ACC112 (cell line): ENCODE measurements at regions not wholly inside any gene's neighbourhood (a gene's known extent, or its start where the extent isn't known, plus 50 kb on each side); places are given as distances from the start of the nearest gene placed in this dataset.

ENCODE experiments used
- H2AFZ ChIP-seq: fragments of 200-600 bp; sonication (generic); one replicate; pipeline ENCODE4 v1.6.0; 2017; ENCODE audit warnings: antibody characterized with exemption, low read length; ENCODE audit not compliant: unreplicated experiment
- H3K27ac ChIP-seq: fragments of 200-600 bp; sonication (generic); 2 replicates; pipeline ENCODE4 v1.5.1; 2014; ENCODE audit warnings: low read depth, mild to moderate bottlenecking, antibody characterized with exemption, low read length, moderate library complexity
- H3K27me3 ChIP-seq: fragments of 200-600 bp; sonication (generic); 2 replicates; pipeline ENCODE4 v1.6.1; 2014; ENCODE audit warnings: mild to moderate bottlenecking, antibody characterized with exemption, low read length, moderate library complexity, mixed read lengths; ENCODE audit not compliant: insufficient read depth
- H3K36me3 ChIP-seq: fragments of 200-600 bp; sonication (generic); 2 replicates; pipeline ENCODE4 v1.6.1; 2016; ENCODE audit warnings: mild to moderate bottlenecking, antibody characterized with exemption, low read length, moderate library complexity, mixed read lengths; ENCODE audit not compliant: insufficient read depth
- H3K4me1 ChIP-seq: fragments of 200-600 bp; sonication (generic); one replicate; pipeline ENCODE4 v1.6.1; 2016; ENCODE audit warnings: low read length, mixed read lengths; ENCODE audit not compliant: insufficient read depth, unreplicated experiment, control insufficient read depth
- H3K4me3 ChIP-seq: fragments of 200-600 bp; sonication (generic); 2 replicates; pipeline ENCODE4 v1.5.1; 2014; ENCODE audit warnings: mild to moderate bottlenecking, low read depth, low read length
- H3K79me2 ChIP-seq: fragments of 200-600 bp; sonication (generic); one replicate; pipeline ENCODE4 v1.6.0; 2016; ENCODE audit warnings: low read length; ENCODE audit not compliant: control insufficient read depth, unreplicated experiment, insufficient read depth

- Histone ChIP-seq H3K4me1 (peaks cover 63% of the 10 kb centered on the region), H3K79me2 (no peaks in the 10 kb centered on the region), H3K27ac (peak overlapping the region; percentile 5; the same call in 1 of the 2 replicates), H2AFZ (peak overlapping the region; percentile 52), H3K27me3 (no peaks in the 10 kb centered on the region), H3K4me3 (no peak overlapping the region), H3K36me3 (no peaks in the 10 kb centered on the region)
Observed at GRCh38 chr1:96360036-96360795, 361.4 kb upstream of the PTBP2 start.

GRCh38 chr1:96361271-96361856 lies 360.2 kb upstream of the PTBP2 start:
- H3K27ac ChIP-seq, result peak overlapping the region; percentile 85; the same call in 1 of the 2 replicates
- H2AFZ ChIP-seq, result no peak overlapping the region
- peaks cover 74% of the 10 kb centered on the region for H3K4me1 ChIP-seq

DNA sequence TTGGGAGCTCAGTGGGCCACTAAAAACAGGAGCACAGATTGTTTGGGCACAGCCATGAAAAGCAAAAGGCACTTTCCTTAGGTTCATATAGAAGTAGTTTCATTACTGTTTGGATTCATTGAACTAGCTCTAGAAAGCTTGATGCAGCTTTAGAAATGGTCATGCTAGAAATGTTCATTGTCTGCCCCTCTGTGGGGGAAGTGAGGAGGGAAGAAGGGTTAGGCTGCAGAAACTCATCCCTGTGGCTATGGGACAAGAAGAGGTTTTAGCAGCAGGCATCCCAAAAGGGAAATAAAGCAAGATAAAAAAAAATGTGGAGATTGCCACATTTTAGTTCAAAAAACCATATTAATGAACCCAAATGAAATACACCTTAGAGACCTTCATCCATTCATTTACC lies 359.6 kb upstream of the PTBP2 start:
- Histone ChIP-seq H3K79me2 (no peaks in the 10 kb centered on the region), H2AFZ (no peak overlapping the region), H3K4me3 (peak overlapping the region; percentile 39; the same call in 1 of the 2 replicates), H3K27ac (peak overlapping the region; percentile 85), H3K27me3 (no peaks in the 10 kb centered on the region), H3K36me3 (no peaks in the 10 kb centered on the region), H3K4me1 (peaks cover 78% of the 10 kb centered on the region)

More at GRCh38 chr1:96361271-96361856, 360.2 kb upstream of the PTBP2 start:
- Histone ChIP-seq H3K36me3 (no peaks in the 10 kb centered on the region), H3K27me3 (no peaks in the 10 kb centered on the region), H3K79me2 (no peaks in the 10 kb centered on the region), H3K4me3 (no peak overlapping the region)

DNA sequence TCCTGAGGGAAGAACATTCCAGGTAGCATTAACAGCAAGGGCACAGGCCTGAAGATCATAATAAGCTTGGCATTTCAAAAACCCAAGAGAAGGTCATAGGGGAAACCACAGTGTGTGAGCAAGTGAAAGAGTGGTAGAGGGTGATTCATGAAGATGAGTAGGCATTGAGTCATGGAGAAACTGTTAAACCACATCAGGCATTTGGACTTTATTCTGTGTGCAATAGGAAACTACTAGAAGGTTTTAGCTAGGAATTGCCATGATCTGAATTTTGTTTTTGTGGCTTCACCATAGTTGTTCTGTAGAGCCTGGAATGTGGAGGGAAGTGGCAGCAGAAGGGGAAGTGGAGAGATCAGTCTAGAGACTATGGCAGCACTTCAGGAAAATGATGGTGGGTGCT lies 359.0 kb upstream of the PTBP2 start:
- no peak overlapping the region for H2AFZ ChIP-seq
- H3K4me3 ChIP-seq, result peak overlapping the region; percentile 39; the same call in 1 of the 2 replicates
- peaks cover 71% of the 10 kb centered on the region for H3K4me1 ChIP-seq
- H3K27me3 ChIP-seq, result no peaks in the 10 kb centered on the region
- no peaks in the 10 kb centered on the region for H3K79me2 ChIP-seq
- H3K36me3 ChIP-seq, result no peaks in the 10 kb centered on the region
- peak overlapping the region; percentile 85 for H3K27ac ChIP-seq

DNA sequence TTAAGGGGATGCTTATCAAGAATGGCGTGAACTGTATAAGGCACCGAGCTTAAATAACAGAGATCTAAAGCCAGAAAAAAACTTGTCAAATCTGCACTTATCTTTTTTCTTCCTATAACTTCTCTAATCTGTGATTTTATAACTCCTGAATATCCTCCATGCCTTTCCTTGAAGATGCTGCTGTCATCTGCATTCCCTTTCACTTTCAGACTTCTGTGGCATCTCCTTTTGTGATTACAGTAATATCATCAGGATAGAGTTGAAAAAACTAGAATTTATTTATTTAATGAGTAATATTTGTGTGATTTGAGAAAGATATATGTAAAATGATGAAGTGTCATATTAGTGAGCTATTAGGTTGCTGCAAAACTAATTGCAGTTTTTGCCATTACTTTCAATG lies 357.8 kb upstream of the PTBP2 start:
- Histone ChIP-seq H2AFZ (no peak overlapping the region), H3K79me2 (no peaks in the 10 kb centered on the region), H3K4me1 (peaks cover 71% of the 10 kb centered on the region), H3K27me3 (no peaks in the 10 kb centered on the region), H3K4me3 (peak overlapping the region; percentile 33; the same call in 1 of the 2 replicates), H3K27ac (peak overlapping the region; percentile 75), H3K36me3 (no peaks in the 10 kb centered on the region)

- H3K27ac ChIP-seq, result peak overlapping the region; percentile 75
- H3K36me3 ChIP-seq, result no peaks in the 10 kb centered on the region
- no peak overlapping the region for H2AFZ ChIP-seq
- H3K4me1 ChIP-seq, result peaks cover 70% of the 10 kb centered on the region
- H3K27me3 ChIP-seq, result no peaks in the 10 kb centered on the region
- H3K79me2 ChIP-seq, result no peaks in the 10 kb centered on the region
- no peak overlapping the region for H3K4me3 ChIP-seq
Observed at GRCh38 chr1:96364576-96364975, 357.0 kb upstream of the PTBP2 start.

DNA sequence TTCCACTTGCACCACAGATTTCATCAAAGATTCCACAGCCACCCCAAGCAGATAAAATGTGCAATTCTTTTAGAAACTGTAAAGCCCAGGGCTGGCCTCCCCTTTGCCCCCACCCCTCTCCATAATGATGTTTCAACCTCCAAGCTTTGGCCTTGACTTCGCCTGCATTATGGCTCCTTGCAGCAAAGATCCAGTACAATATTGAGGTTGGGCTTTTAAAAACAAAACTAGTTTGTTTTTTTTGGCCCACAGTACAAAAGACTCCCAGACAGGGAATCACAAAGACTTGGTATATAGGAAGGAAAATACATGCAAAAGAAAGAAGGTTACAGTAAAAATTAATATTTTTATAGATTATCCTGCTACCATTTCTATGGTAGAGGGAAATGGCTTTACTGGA lies 356.5 kb upstream of the PTBP2 start:
- Histone ChIP-seq H3K4me1 (peaks cover 67% of the 10 kb centered on the region), H3K36me3 (no peaks in the 10 kb centered on the region), H3K27me3 (no peaks in the 10 kb centered on the region)

DNA sequence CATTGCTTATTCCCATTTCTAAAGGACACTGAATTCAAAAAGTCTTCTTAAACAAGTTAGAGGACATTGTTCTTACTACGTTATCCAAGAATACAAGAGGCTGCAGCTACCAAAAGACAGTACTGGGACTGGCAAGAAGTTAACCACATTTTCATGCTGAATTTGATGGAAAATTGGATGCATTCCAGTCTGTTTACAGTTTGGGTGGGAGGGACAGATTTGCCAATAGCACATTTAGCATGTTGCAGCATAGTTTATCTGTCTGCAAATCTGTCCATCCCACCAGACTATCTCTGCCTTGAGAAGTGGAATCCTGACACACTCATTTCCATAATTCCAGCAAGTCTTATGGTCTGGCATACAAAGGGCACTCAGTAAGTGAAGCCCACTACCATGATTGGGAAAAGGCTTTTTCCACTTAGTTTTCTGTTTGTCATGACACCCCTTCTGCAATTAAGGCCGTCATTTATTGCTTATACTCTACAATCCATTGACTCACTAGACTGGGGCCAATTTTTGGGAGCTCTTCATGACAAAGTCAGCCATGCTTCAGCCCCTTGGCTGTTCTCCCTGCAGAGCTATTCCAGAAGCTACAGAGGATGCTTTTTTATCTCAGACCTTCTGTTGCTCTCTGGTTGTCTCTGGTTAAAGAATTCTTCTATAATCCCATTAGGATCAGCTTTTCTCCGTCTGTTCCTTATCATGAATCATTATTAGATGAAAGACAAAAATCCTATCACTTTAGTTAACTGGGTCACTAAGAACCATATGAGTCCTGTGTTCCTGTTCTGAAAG lies 355.8 kb upstream of the PTBP2 start:
- no peaks in the 10 kb centered on the region for H3K36me3 ChIP-seq
- no peak overlapping the region for H3K4me3 ChIP-seq
- H3K79me2 ChIP-seq, result no peaks in the 10 kb centered on the region
- no peak overlapping the region for H2AFZ ChIP-seq
- H3K27ac ChIP-seq, result no peak overlapping the region; the same call in 1 of the 2 replicates
- no peaks in the 10 kb centered on the region for H3K27me3 ChIP-seq
- H3K4me1 ChIP-seq, result peaks cover 66% of the 10 kb centered on the region

More for the DNA sequence above, 356.5 kb upstream of the PTBP2 start:
- no peak overlapping the region for H2AFZ ChIP-seq
- peak overlapping the region; percentile 75 for H3K27ac ChIP-seq
- no peak overlapping the region for H3K4me3 ChIP-seq
- H3K79me2 ChIP-seq, result no peaks in the 10 kb centered on the region

DNA sequence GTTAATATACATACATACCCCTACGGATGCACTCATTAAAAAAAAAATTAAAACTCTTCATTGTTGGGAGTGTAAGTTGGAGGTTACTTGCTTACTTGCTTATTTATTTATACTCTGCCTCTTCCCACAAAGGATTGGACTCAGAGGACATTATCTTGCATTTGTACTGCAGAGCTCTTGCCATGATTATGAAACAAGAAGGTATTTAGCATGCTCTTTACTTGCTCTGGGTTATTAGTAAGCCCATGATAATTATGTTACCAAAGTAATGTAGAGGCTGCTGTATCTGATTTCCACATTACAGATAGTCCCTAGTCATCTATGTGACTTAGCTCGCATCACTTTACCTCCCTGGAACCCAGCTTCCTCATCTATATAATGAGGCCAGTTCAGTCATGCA lies 355.1 kb upstream of the PTBP2 start:
- peaks cover 67% of the 10 kb centered on the region for H3K4me1 ChIP-seq
- H2AFZ ChIP-seq, result no peak overlapping the region
- H3K27me3 ChIP-seq, result no peaks in the 10 kb centered on the region

GRCh38 chr1:96367791-96368190 lies 353.8 kb upstream of the PTBP2 start:
- Histone ChIP-seq H3K4me3 (no peak overlapping the region), H3K27ac (no peak overlapping the region), H3K4me1 (peaks cover 56% of the 10 kb centered on the region), H3K79me2 (no peaks in the 10 kb centered on the region), H3K36me3 (no peaks in the 10 kb centered on the region), H2AFZ (no peak overlapping the region), H3K27me3 (no peaks in the 10 kb centered on the region)

More for the DNA sequence above, 355.1 kb upstream of the PTBP2 start:
- Histone ChIP-seq H3K36me3 (no peaks in the 10 kb centered on the region), H3K4me3 (no peak overlapping the region), H3K79me2 (no peaks in the 10 kb centered on the region), H3K27ac (no peak overlapping the region)
